ENCODE measurements at regions not wholly inside any gene's neighbourhood (a gene's known extent, or its start where the extent isn't known, plus 50 kb on each side); places are given as distances from the start of the nearest gene placed in this dataset.

DNA sequence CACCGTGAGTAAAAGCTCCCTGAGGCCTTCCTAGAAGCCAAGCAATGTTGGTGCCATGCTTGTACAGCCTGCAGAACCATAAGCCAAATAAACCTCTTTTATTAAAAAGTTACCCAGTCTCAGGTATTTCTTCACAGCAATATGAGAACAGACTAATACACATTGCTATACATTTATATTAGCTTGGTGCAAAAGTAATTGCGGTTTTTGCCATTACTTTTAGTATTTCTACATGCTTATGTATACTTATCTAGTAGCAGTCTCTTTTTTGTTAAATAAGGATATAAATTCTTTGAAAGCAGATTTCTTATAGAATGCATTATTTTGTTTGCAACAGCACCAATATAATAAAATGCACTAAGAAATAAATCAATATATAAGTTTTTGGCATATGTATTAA is 619.6 kb downstream of the FSCB start:
- H2AK5ac ChIP-seq (ENCODE audit: low read length, severe bottlenecking): no peak overlapping the region
- H2BK12ac ChIP-seq (ENCODE audit: low read length in 2 of 2): no peak overlapping the region
- DNase-seq: no peak

GRCh38 chr14:43877351-43877960 is 629.6 kb downstream of the FSCB start:
- H2BK15ac ChIP-seq (ENCODE audit: low read depth, poor library complexity, severe bottlenecking): no peak overlapping the region
- no peak overlapping the region for H4K8ac ChIP-seq (ENCODE audit: low read length)
- no peak overlapping the region for H2BK12ac ChIP-seq (ENCODE audit: low read length in 2 of 2)
- H2BK5ac ChIP-seq (ENCODE audit: low read depth, low read length, poor library complexity, severe bottlenecking): no peak overlapping the region
- WGBS: 84% methylated on average over 3 of the region's 3 CpGs
- H2AFZ ChIP-seq (ENCODE audit: low read depth, low read length): no peak overlapping the region
- H3K4me2 ChIP-seq (ENCODE audit: low read length, poor library complexity, severe bottlenecking): no peak overlapping the region
- no peak overlapping the region for H2BK120ac ChIP-seq (ENCODE audit: low read depth, low read length)
- H4K91ac ChIP-seq (ENCODE audit: low read length): no peak overlapping the region
- H3K23ac ChIP-seq (ENCODE audit: low read length in 2 of 2): no peak overlapping the region
- H3K27me3 ChIP-seq (ENCODE audit: control insufficient read depth in 1 of 2, insufficient read depth in 1 of 2, low read length in 2 of 2): no peaks in the 10 kb centered on the region
- H3K18ac ChIP-seq (ENCODE audit: low read depth in 1 of 2, low read length in 2 of 2): no peak overlapping the region
- H3K14ac ChIP-seq (ENCODE audit: low read length in 2 of 2): no peak overlapping the region
- H2AK5ac ChIP-seq (ENCODE audit: low read length, severe bottlenecking): no peak overlapping the region
- H3K9me3 ChIP-seq (ENCODE audit: control insufficient read depth, low read length): no peaks in the 10 kb centered on the region
- no peak overlapping the region for H3K4me3 ChIP-seq (ENCODE audit: insufficient read depth in 1 of 2, low read depth in 1 of 2, low read length in 2 of 2)
- no peak for DNase-seq
- H3K79me1 ChIP-seq (replicated peaks; ENCODE audit: low read length, poor library complexity, severe bottlenecking): no peaks in the 10 kb centered on the region
- no peak overlapping the region for H3K27ac ChIP-seq (ENCODE audit: low read length, poor library complexity, severe bottlenecking)
- no peaks in the 10 kb centered on the region for H3K36me3 ChIP-seq (ENCODE audit: control insufficient read depth in 1 of 2, insufficient read depth in 2 of 2, low read depth in 1 of 2, low read length in 2 of 2)
- H3K4ac ChIP-seq (ENCODE audit: low read depth in 1 of 2, low read length in 2 of 2): no peak overlapping the region
- no peaks in the 10 kb centered on the region for H3K4me1 ChIP-seq (ENCODE audit: control insufficient read depth, insufficient read depth, low read depth, low read length)
- H3K9ac ChIP-seq (ENCODE audit: low read length): no peak overlapping the region

More for the DNA sequence above, 619.6 kb downstream of the FSCB start:
- no peak overlapping the region for H4K8ac ChIP-seq (ENCODE audit: low read length)
- no peak overlapping the region for H3K23ac ChIP-seq (ENCODE audit: low read length in 2 of 2)
- no peaks in the 10 kb centered on the region for H3K4me1 ChIP-seq (ENCODE audit: control insufficient read depth, insufficient read depth, low read depth, low read length)
- H3K4ac ChIP-seq (ENCODE audit: low read depth in 1 of 2, low read length in 2 of 2): no peak overlapping the region
- H3K9me3 ChIP-seq (ENCODE audit: control insufficient read depth, low read length): no peaks in the 10 kb centered on the region
- no peaks in the 10 kb centered on the region for H3K36me3 ChIP-seq (ENCODE audit: control insufficient read depth in 1 of 2, insufficient read depth in 2 of 2, low read depth in 1 of 2, low read length in 2 of 2)
- H2BK120ac ChIP-seq (ENCODE audit: low read depth, low read length): no peak overlapping the region
- H3K27ac ChIP-seq (ENCODE audit: low read length, poor library complexity, severe bottlenecking): no peak overlapping the region
- no peak overlapping the region for H2AFZ ChIP-seq (ENCODE audit: low read depth, low read length)
- H3K27me3 ChIP-seq (ENCODE audit: control insufficient read depth in 1 of 2, insufficient read depth in 1 of 2, low read length in 2 of 2): no peaks in the 10 kb centered on the region
- H4K91ac ChIP-seq (ENCODE audit: low read length): no peak overlapping the region
- no peak overlapping the region for H3K4me3 ChIP-seq (ENCODE audit: insufficient read depth in 1 of 2, low read depth in 1 of 2, low read length in 2 of 2)
- WGBS: 97% methylated on average over 1 of the region's 2 CpGs
- no peaks in the 10 kb centered on the region for H3K79me1 ChIP-seq (replicated peaks; ENCODE audit: low read length, poor library complexity, severe bottlenecking)
- H3K14ac ChIP-seq (ENCODE audit: low read length in 2 of 2): no peak overlapping the region
- no peak overlapping the region for H3K4me2 ChIP-seq (ENCODE audit: low read length, poor library complexity, severe bottlenecking)
- no peak overlapping the region for H2BK5ac ChIP-seq (ENCODE audit: low read depth, low read length, poor library complexity, severe bottlenecking)
- H3K18ac ChIP-seq (ENCODE audit: low read depth in 1 of 2, low read length in 2 of 2): no peak overlapping the region
- no peak overlapping the region for H3K9ac ChIP-seq (ENCODE audit: low read length)
- no peak overlapping the region for H2BK15ac ChIP-seq (ENCODE audit: low read depth, poor library complexity, severe bottlenecking)

DNA sequence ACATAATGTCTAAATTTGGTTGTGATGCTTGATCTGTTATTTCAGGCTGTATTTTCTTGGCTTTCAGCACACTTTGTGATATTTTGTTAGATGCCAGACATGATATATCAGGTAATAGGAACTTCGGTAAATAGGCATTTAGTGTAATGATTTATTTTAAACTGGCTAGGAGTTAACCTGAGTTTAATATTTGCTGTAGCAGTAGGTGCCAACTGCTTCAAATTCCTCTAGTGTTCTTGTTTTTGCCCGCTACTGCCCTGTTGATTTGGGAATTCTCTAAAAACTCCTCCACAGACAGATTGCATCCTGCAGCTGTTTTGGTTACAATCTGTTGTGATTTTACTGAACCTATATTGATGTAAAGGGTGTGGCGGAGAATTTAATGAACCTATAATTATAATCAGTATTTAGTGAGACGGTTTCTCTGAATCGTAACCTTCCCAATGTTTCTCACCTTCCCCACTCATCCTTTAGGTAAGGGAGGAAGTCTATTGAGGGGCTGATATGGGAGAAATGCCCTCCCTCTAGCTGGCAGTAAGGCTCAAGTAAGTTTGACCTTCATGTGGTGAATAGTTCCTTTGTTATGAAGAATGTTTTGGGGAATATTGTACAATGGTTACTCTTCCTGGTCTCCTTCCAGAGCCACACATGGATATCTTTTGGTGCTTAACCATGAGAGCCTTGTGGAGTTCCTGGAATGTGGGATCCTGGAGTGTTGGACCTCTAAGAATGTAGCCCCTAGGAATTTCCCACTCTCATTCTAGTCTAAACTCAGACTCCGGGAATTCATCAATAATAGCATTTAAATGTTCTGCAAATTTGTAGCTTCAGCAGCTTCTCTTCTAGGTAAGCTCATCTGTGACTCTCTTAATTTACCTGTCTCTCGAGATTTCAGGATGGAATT is 634.1 kb downstream of the FSCB start:
- Histone ChIP-seq H3K4me2 (ENCODE audit: low read length, poor library complexity, severe bottlenecking) (no peak overlapping the region), H2BK15ac (ENCODE audit: low read depth, poor library complexity, severe bottlenecking) (no peak overlapping the region), H3K4me3 (ENCODE audit: insufficient read depth in 1 of 2, low read depth in 1 of 2, low read length in 2 of 2) (no peak overlapping the region), H3K9ac (ENCODE audit: low read length) (no peak overlapping the region), H3K79me1 (replicated peaks; ENCODE audit: low read length, poor library complexity, severe bottlenecking) (no peaks in the 10 kb centered on the region), H2BK12ac (ENCODE audit: low read length in 2 of 2) (no peak overlapping the region), H3K36me3 (ENCODE audit: control insufficient read depth in 1 of 2, insufficient read depth in 2 of 2, low read depth in 1 of 2, low read length in 2 of 2) (no peaks in the 10 kb centered on the region), H3K27me3 (ENCODE audit: control insufficient read depth in 1 of 2, insufficient read depth in 1 of 2, low read length in 2 of 2) (no peaks in the 10 kb centered on the region), H3K4ac (ENCODE audit: low read depth in 1 of 2, low read length in 2 of 2) (no peak overlapping the region), H2BK120ac (ENCODE audit: low read depth, low read length) (no peak overlapping the region), H3K4me1 (ENCODE audit: control insufficient read depth, insufficient read depth, low read depth, low read length) (peaks cover 5% of the 10 kb centered on the region), H3K14ac (ENCODE audit: low read length in 2 of 2) (no peak overlapping the region), H3K23ac (ENCODE audit: low read length in 2 of 2) (no peak overlapping the region), H2AK5ac (ENCODE audit: low read length, severe bottlenecking) (no peak overlapping the region), H4K8ac (ENCODE audit: low read length) (no peak overlapping the region), H2BK5ac (ENCODE audit: low read depth, low read length, poor library complexity, severe bottlenecking) (no peak overlapping the region), H2AFZ (ENCODE audit: low read depth, low read length) (no peak overlapping the region), H4K91ac (ENCODE audit: low read length) (no peak overlapping the region), H3K27ac (ENCODE audit: low read length, poor library complexity, severe bottlenecking) (peak overlapping the region; percentile 70), H3K9me3 (ENCODE audit: control insufficient read depth, low read length) (no peaks in the 10 kb centered on the region), H3K18ac (ENCODE audit: low read depth in 1 of 2, low read length in 2 of 2) (no peak overlapping the region)
- no peak for DNase-seq
- WGBS: 58% methylated on average over 3 of the region's 7 CpGs

DNA sequence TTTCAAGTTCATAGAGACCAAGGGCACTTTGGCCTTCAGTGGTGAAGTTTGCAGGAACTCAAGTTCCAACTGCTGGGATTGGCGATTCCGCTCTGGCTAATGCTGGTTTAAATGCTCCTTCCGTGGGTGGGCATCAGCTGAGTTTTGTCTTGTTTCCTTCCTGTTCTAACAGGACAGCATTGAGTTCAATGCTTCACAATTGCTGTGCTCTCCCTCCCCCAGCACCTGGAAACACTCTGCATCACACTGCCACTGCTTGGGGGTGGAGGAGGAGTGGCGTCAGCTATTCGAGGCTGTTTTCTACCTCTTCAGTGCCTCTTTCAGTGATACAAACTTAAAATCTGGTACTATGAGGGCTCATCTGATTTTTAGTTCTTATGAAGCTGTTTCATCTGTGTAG is 634.9 kb downstream of the FSCB start:
- no peaks in the 10 kb centered on the region for H3K79me1 ChIP-seq (replicated peaks; ENCODE audit: low read length, poor library complexity, severe bottlenecking)
- no peak overlapping the region for H3K4me2 ChIP-seq (ENCODE audit: low read length, poor library complexity, severe bottlenecking)
- H3K23ac ChIP-seq (ENCODE audit: low read length in 2 of 2): no peak overlapping the region
- no peak overlapping the region for H4K8ac ChIP-seq (ENCODE audit: low read length)
- peak overlapping the region; percentile 45 for H2AK5ac ChIP-seq (ENCODE audit: low read length, severe bottlenecking)
- no peaks in the 10 kb centered on the region for H3K9me3 ChIP-seq (ENCODE audit: control insufficient read depth, low read length)
- no peaks in the 10 kb centered on the region for H3K27me3 ChIP-seq (ENCODE audit: control insufficient read depth in 1 of 2, insufficient read depth in 1 of 2, low read length in 2 of 2)
- no peak overlapping the region for H2BK15ac ChIP-seq (ENCODE audit: low read depth, poor library complexity, severe bottlenecking)
- H3K36me3 ChIP-seq (ENCODE audit: control insufficient read depth in 1 of 2, insufficient read depth in 2 of 2, low read depth in 1 of 2, low read length in 2 of 2): no peaks in the 10 kb centered on the region
- H3K4ac ChIP-seq (ENCODE audit: low read depth in 1 of 2, low read length in 2 of 2): no peak overlapping the region
- 71% methylated on average over 3 of the region's 5 CpGs for WGBS
- H3K18ac ChIP-seq (ENCODE audit: low read depth in 1 of 2, low read length in 2 of 2): no peak overlapping the region
- H3K4me1 ChIP-seq (ENCODE audit: control insufficient read depth, insufficient read depth, low read depth, low read length): peaks cover 5% of the 10 kb centered on the region
- H2BK120ac ChIP-seq (ENCODE audit: low read depth, low read length): no peak overlapping the region
- peak overlapping the region; percentile 44 for H2AFZ ChIP-seq (ENCODE audit: low read depth, low read length)
- H4K91ac ChIP-seq (ENCODE audit: low read length): no peak overlapping the region
- H3K27ac ChIP-seq (ENCODE audit: low read length, poor library complexity, severe bottlenecking): peak overlapping the region; percentile 52
- no peak for DNase-seq
- no peak overlapping the region for H2BK12ac ChIP-seq (ENCODE audit: low read length in 2 of 2)
- peak overlapping the region; percentile 46 for H2BK5ac ChIP-seq (ENCODE audit: low read depth, low read length, poor library complexity, severe bottlenecking)
- no peak overlapping the region for H3K4me3 ChIP-seq (ENCODE audit: insufficient read depth in 1 of 2, low read depth in 1 of 2, low read length in 2 of 2)
- H3K14ac ChIP-seq (ENCODE audit: low read length in 2 of 2): no peak overlapping the region
- no peak overlapping the region for H3K9ac ChIP-seq (ENCODE audit: low read length)

Measured in mesenchymal stem cell (in vitro differentiated cells and primary cell).